GM19395 (cell line): ENCODE measurements at regions not wholly inside any gene's neighbourhood (a gene's known extent, or its start where the extent isn't known, plus 50 kb on each side); places are given as distances from the start of the nearest gene placed in this dataset.

Experiments
- ATAC-seq: cut with Tn5 transposase; IDR thresholded peaks from one replicate; pipeline ENCODE4 v1.9.1; 2021; ENCODE audit warnings: mild to moderate bottlenecking, moderate library complexity; ENCODE audit not compliant: unreplicated experiment

GRCh38 chr4:66108898-66109297, 438.6 kb upstream of the EPHA5 start:
- ATAC-seq, result no peak

GRCh38 chr4:66097218-66097617, 426.9 kb upstream of the EPHA5 start:
- no peak for ATAC-seq

- ATAC-seq, result no peak
Measured at GRCh38 chr4:66095065-66095464, 424.8 kb upstream of the EPHA5 start.

- no peak for ATAC-seq
Measured at GRCh38 chr4:66094070-66094469, 423.8 kb upstream of the EPHA5 start.

GRCh38 chr4:66091786-66092185, 421.5 kb upstream of the EPHA5 start:
- no peak for ATAC-seq

- no peak for ATAC-seq
Measured at GRCh38 chr4:66073961-66074360, 403.7 kb upstream of the EPHA5 start.

GRCh38 chr4:66071911-66072310, 401.6 kb upstream of the EPHA5 start:
- ATAC-seq, result no peak

- ATAC-seq, result no peak
Measured at GRCh38 chr4:66062921-66063320, 392.6 kb upstream of the EPHA5 start.

GRCh38 chr4:66062044-66062443, 391.8 kb upstream of the EPHA5 start:
- ATAC-seq, result no peak

GRCh38 chr4:66059556-66059955, 389.3 kb upstream of the EPHA5 start:
- no peak for ATAC-seq

- ATAC-seq, result no peak
Measured at GRCh38 chr4:66059136-66059535, 388.8 kb upstream of the EPHA5 start.

- no peak for ATAC-seq
Measured at GRCh38 chr4:66055999-66056398, 385.7 kb upstream of the EPHA5 start.

- no peak for ATAC-seq
Measured at GRCh38 chr4:66052426-66052825, 382.1 kb upstream of the EPHA5 start.

GRCh38 chr4:66048861-66049260, 378.6 kb upstream of the EPHA5 start:
- ATAC-seq, result no peak

- no peak for ATAC-seq
Measured at GRCh38 chr4:66045913-66046312, 375.6 kb upstream of the EPHA5 start.

GRCh38 chr4:66035701-66036100, 365.4 kb upstream of the EPHA5 start:
- no peak for ATAC-seq

- ATAC-seq, result no peak
Measured at GRCh38 chr4:66034671-66035070, 364.4 kb upstream of the EPHA5 start.

GRCh38 chr4:66034262-66034661, 364.0 kb upstream of the EPHA5 start:
- no peak for ATAC-seq

GRCh38 chr4:66032571-66032970, 362.3 kb upstream of the EPHA5 start:
- ATAC-seq, result no peak

- no peak for ATAC-seq
Measured at GRCh38 chr4:66028668-66029067, 358.4 kb upstream of the EPHA5 start.

GRCh38 chr4:66023061-66023460, 352.8 kb upstream of the EPHA5 start:
- ATAC-seq, result no peak

GRCh38 chr4:66017671-66018070, 347.4 kb upstream of the EPHA5 start:
- no peak for ATAC-seq

- ATAC-seq, result no peak
Measured at GRCh38 chr4:66016240-66016639, 346.0 kb upstream of the EPHA5 start.
